Neuronal stem cell (in vitro differentiated cells): ENCODE measurements at regions not wholly inside any gene's neighbourhood (a gene's known extent, or its start where the extent isn't known, plus 50 kb on each side); places are given as distances from the start of the nearest gene placed in this dataset.

Source experiments
- DNase-seq: peaks from one replicate; pipeline ENCODE4 v3.0.0-alpha.2; 2013; ENCODE audit warnings: low spot score
- H2AFZ ChIP-seq: one replicate; pipeline ENCODE4 v1.6.1; 2013; ENCODE audit warnings: mild to moderate bottlenecking, low read length, inconsistent platforms
- H2AK5ac ChIP-seq: 2 replicates; pipeline ENCODE4 v1.6.1; 2013; ENCODE audit warnings: low read depth, mild to moderate bottlenecking, inconsistent platforms, low read length, moderate library complexity, mixed read lengths
- H2BK120ac ChIP-seq: 2 replicates; pipeline ENCODE4 v1.6.1; 2013; ENCODE audit warnings: low read depth, mild to moderate bottlenecking, inconsistent platforms, low read length, moderate library complexity, mixed read lengths
- H2BK12ac ChIP-seq: one replicate; pipeline ENCODE4 v1.6.1; 2013; ENCODE audit warnings: low read length, inconsistent platforms
- H2BK15ac ChIP-seq: 2 replicates; pipeline ENCODE4 v1.6.1; 2013; ENCODE audit warnings: mild to moderate bottlenecking, low read length, inconsistent platforms, mixed read lengths
- H2BK5ac ChIP-seq: one replicate; pipeline ENCODE4 v1.6.1; 2013; ENCODE audit warnings: inconsistent platforms, mild to moderate bottlenecking, low read length, moderate library complexity
- H3K14ac ChIP-seq: one replicate; pipeline ENCODE4 v1.6.1; 2013; ENCODE audit warnings: low read length, inconsistent platforms
- H3K18ac ChIP-seq: 2 replicates; pipeline ENCODE4 v1.6.1; 2013; ENCODE audit warnings: low read length, inconsistent platforms
- H3K23ac ChIP-seq: 2 replicates; pipeline ENCODE4 v1.6.1; 2013; ENCODE audit warnings: low read depth, mild to moderate bottlenecking, mixed read lengths, low read length, inconsistent platforms; ENCODE audit not compliant: poor library complexity
- H3K27ac ChIP-seq: replicated peaks from 3 replicates; pipeline ENCODE4 v1.5.1; 2013; ENCODE audit warnings: low read length, inconsistent platforms
- H3K27me3 ChIP-seq, 3 experiments: 2 replicates each; pipeline ENCODE4 v1.6.1; 2013; ENCODE audit warnings: low read length in 3 of 3, mild to moderate bottlenecking in 2 of 3, inconsistent platforms in 1 of 3, low read depth in 1 of 3, mixed read lengths in 1 of 3, moderate library complexity in 1 of 3; ENCODE audit not compliant: control insufficient read depth in 3 of 3, insufficient read depth in 3 of 3
- H3K36me3 ChIP-seq, 2 donors: replicated peaks in 1 of 2; 2 replicates each; pipeline ENCODE4 v1.6.1; 2013; ENCODE audit warnings: low read length in 2 of 2; ENCODE audit not compliant: control insufficient read depth in 2 of 2, insufficient read depth in 2 of 2
- H3K4ac ChIP-seq: 2 replicates; pipeline ENCODE4 v1.6.1; 2013; ENCODE audit warnings: inconsistent platforms, mild to moderate bottlenecking, low read length, moderate library complexity
- H3K4me1 ChIP-seq, 2 donors: 1 replicate in 1 of 2; 2 replicates in 1 of 2; pipeline ENCODE4 v1.6.1; 2013; ENCODE audit warnings: low read length in 2 of 2, low read depth in 1 of 2; ENCODE audit not compliant: control insufficient read depth in 2 of 2, insufficient read depth in 1 of 2
- H3K4me2 ChIP-seq: one replicate; pipeline ENCODE4 v1.6.1; 2013; ENCODE audit warnings: mild to moderate bottlenecking, low read length, inconsistent platforms; ENCODE audit not compliant: insufficient read depth, poor library complexity, severe bottlenecking
- H3K4me3 ChIP-seq, 2 donors: 2 replicates each; pipeline ENCODE4 v1.5.1; 2013; ENCODE audit warnings: low read length in 2 of 2, mild to moderate bottlenecking in 2 of 2, inconsistent platforms in 1 of 2, moderate library complexity in 1 of 2
- H3K79me1 ChIP-seq: one replicate; pipeline ENCODE4 v1.6.1; 2013; ENCODE audit warnings: low read depth, mild to moderate bottlenecking, inconsistent platforms, low read length, moderate library complexity
- H3K9ac ChIP-seq: one replicate; pipeline ENCODE4 v1.6.1; 2013; ENCODE audit warnings: mild to moderate bottlenecking, low read depth, low read length, inconsistent platforms; ENCODE audit not compliant: poor library complexity
- H3K9me3 ChIP-seq, 2 donors: replicated peaks in 1 of 2; 2 replicates each; pipeline versions ENCODE3 to v1.6.1; 2013; ENCODE audit warnings: low read length in 2 of 2, mild to moderate bottlenecking in 2 of 2, inconsistent platforms in 1 of 2, low read depth in 1 of 2, mixed read lengths in 1 of 2, moderate library complexity in 1 of 2; ENCODE audit not compliant: control insufficient read depth in 2 of 2, insufficient read depth in 1 of 2
- H4K8ac ChIP-seq: one replicate; pipeline ENCODE4 v1.6.1; 2013; ENCODE audit warnings: low read depth, mild to moderate bottlenecking, inconsistent platforms, low read length, moderate library complexity
- H4K91ac ChIP-seq: one replicate; pipeline ENCODE4 v1.6.1; 2013; ENCODE audit warnings: low read length, low read depth, mild to moderate bottlenecking, inconsistent platforms; ENCODE audit not compliant: poor library complexity
- WGBS, 2 donors: extraction: QIAGEN DNeasy Blood & Tissue Kit; methylation state at CpG; one replicate each; pipeline ENCODE4 v1.1.7; 2013; ENCODE audit warnings: missing lambda C conversion rate in 2 of 2, mixed read lengths in 1 of 2; ENCODE audit not compliant: insufficient read length in 2 of 2, insufficient replicate concordance in 1 of 2; ENCODE audit errors: extremely low coverage in 2 of 2; 5-methylcytosine and 5-hydroxymethylcytosine counted together

DNA sequence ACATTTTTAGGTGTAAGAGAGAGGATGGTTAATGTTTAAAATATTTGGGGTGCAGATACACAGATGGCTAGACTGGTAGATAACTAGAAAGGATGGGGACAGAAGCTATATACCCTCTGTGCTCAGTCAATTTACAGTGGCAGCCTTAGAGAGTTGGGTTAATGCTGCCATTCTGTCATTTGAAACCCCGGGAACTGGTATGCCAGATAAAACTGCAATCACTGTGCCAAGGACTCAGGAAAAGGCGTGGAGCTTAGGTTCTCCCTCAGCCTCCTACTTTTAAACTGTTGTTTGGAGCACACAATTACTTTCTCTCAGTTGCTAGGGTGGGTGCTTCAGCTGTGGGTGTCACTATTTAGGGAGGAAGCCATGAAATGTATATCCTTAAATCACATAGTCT is 90.0 kb upstream of the HNRNPU start:
- Histone ChIP-seq H2AK5ac (no peak overlapping the region), H3K14ac (no peak overlapping the region), H3K4me2 (no peak overlapping the region), H4K8ac (no peak overlapping the region), H3K18ac (no peak overlapping the region), H3K4ac (no peak overlapping the region), H3K4me1 (no peaks in the 10 kb centered on the region), H3K9ac (no peak overlapping the region), H2BK120ac (no peak overlapping the region), H3K36me3 (no peaks in the 10 kb centered on the region), H3K27me3 (no peaks in the 10 kb centered on the region), H3K4me3 (no peak overlapping the region), H3K9me3 (no peaks in the 10 kb centered on the region), H2BK12ac (no peak overlapping the region), H4K91ac (no peak overlapping the region), H2BK15ac (no peak overlapping the region), H3K79me1 (no peaks in the 10 kb centered on the region), H3K27ac (no peak overlapping the region), H3K23ac (no peak overlapping the region), H2BK5ac (no peak overlapping the region), H2AFZ (no peak overlapping the region)
- DNase-seq, result no peak
- no CpG with 5 or more reads among the region's 2 CpGs for WGBS, 2 donors

DNA sequence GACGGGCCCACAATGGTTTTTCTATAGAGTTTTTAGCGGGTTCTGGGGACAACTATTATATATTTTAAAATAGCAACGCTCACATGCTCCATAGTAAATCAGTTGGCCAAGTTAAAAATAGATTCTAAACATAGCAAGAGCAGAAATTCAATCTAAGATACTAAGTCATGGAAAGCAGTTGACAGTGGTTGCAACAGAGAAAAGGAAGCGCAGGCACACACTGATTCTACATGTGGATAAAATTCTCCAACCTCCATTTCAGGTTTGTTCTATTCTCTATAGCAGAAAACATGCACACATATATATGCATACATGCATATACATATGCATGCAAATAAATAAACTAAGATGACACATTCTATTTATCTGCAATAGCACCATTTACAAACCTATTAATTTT is 89.6 kb upstream of the HNRNPU start:
- no peaks in the 10 kb centered on the region for H3K27me3 ChIP-seq
- DNase-seq, result no peak
- H3K14ac ChIP-seq, result no peak overlapping the region
- no peak overlapping the region for H2BK120ac ChIP-seq
- no peaks in the 10 kb centered on the region for H3K79me1 ChIP-seq
- H3K23ac ChIP-seq, result no peak overlapping the region
- H3K4me3 ChIP-seq, result no peak overlapping the region
- no peak overlapping the region for H2BK5ac ChIP-seq
- no peak overlapping the region for H3K27ac ChIP-seq
- no peaks in the 10 kb centered on the region for H3K36me3 ChIP-seq
- H3K4me1 ChIP-seq, result no peaks in the 10 kb centered on the region
- H3K4me2 ChIP-seq, result no peak overlapping the region
- no peaks in the 10 kb centered on the region for H3K9me3 ChIP-seq
- no CpG with 5 or more reads among the region's 4 CpGs for WGBS, 2 donors
- no peak overlapping the region for H2BK12ac ChIP-seq
- no peak overlapping the region for H4K8ac ChIP-seq
- H2AFZ ChIP-seq, result no peak overlapping the region
- H2AK5ac ChIP-seq, result no peak overlapping the region
- no peak overlapping the region for H3K18ac ChIP-seq
- no peak overlapping the region for H2BK15ac ChIP-seq
- no peak overlapping the region for H3K4ac ChIP-seq
- no peak overlapping the region for H4K91ac ChIP-seq
- no peak overlapping the region for H3K9ac ChIP-seq

DNA sequence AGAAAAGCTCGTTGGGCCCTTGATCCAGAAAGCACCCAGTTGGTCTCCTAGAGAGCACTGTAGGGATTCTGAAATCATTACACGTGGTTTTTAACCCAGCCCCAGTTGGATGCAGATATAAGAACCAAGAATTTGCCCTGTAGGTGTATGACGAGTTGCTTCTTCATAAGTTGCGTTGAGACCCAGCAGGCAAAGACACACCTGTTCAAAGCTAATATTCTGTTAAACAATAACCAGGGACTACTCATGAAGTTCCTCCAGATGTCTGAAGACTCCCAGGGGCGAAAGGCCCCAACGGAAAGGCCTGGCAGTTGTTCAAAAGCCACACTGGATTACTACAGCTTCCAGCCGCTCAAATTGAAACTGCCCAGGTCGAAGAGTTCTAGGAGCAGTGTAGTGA is 88.6 kb upstream of the HNRNPU start:
- DNase-seq, result no peak
- no peak overlapping the region for H2BK5ac ChIP-seq
- no peaks in the 10 kb centered on the region for H3K4me1 ChIP-seq
- H2BK15ac ChIP-seq, result no peak overlapping the region
- no peak overlapping the region for H3K9ac ChIP-seq
- H2AK5ac ChIP-seq, result no peak overlapping the region
- H3K14ac ChIP-seq, result no peak overlapping the region
- no peak overlapping the region for H2BK120ac ChIP-seq
- no peak overlapping the region for H4K91ac ChIP-seq
- no peaks in the 10 kb centered on the region for H3K9me3 ChIP-seq
- H3K27ac ChIP-seq, result no peak overlapping the region
- no peak overlapping the region for H3K23ac ChIP-seq
- H3K4me3 ChIP-seq, result no peak overlapping the region
- H2AFZ ChIP-seq, result no peak overlapping the region
- H4K8ac ChIP-seq, result no peak overlapping the region
- no peak overlapping the region for H3K4me2 ChIP-seq
- H3K18ac ChIP-seq, result no peak overlapping the region
- H2BK12ac ChIP-seq, result no peak overlapping the region
- H3K79me1 ChIP-seq, result no peaks in the 10 kb centered on the region
- no peak overlapping the region for H3K4ac ChIP-seq
- no peaks in the 10 kb centered on the region for H3K27me3 ChIP-seq
- WGBS, 2 donors, result no CpG with 5 or more reads among the region's 8 CpGs
- no peaks in the 10 kb centered on the region for H3K36me3 ChIP-seq

DNA sequence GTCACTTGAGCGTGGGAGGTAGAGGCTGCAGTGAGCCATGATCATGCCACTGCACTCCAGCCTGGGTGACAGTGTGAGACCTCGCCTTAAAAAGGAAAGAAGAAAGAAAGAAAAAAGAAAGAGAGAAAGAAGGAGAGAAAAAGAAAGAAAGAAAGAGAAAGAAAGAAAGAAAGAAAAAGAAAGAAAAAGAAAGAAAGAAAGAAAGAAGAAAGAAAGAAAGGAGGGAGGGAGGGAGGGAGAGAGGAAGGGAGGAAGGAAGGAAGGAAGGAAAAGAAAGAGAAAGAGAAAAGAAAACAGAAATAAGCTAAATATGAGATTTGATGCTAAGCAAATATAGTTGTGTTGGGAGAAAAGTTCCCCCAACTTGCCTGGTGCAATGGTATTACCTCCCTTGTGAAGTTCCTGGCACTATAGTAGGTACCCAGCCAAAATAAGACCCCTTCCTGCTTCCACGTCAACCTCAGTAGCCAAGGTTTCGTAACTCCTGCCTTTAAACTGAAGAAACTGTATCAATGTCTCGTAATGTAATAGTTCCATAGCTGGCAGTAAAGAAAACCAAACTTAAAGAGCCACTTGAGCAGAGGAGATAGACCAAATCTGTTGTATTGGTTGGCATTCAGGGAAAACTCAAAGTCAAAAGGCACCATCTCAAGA is 88.1 kb upstream of the HNRNPU start:
- Histone ChIP-seq H3K23ac (no peak overlapping the region), H2AFZ (no peak overlapping the region), H3K4ac (no peak overlapping the region), H2BK12ac (no peak overlapping the region), H2BK5ac (no peak overlapping the region), H2BK15ac (no peak overlapping the region), H3K9ac (no peak overlapping the region), H4K8ac (no peak overlapping the region), H3K18ac (no peak overlapping the region), H3K14ac (no peak overlapping the region), H3K4me3 (no peak overlapping the region), H4K91ac (no peak overlapping the region), H3K4me2 (no peak overlapping the region), H2BK120ac (no peak overlapping the region), H3K9me3 (no peaks in the 10 kb centered on the region), H3K4me1 (no peaks in the 10 kb centered on the region), H3K27ac (no peak overlapping the region), H3K27me3 (no peaks in the 10 kb centered on the region), H2AK5ac (no peak overlapping the region), H3K79me1 (no peaks in the 10 kb centered on the region), H3K36me3 (no peaks in the 10 kb centered on the region)
- no peak for DNase-seq
- WGBS, 2 donors, result no CpG with 5 or more reads among the region's 5 CpGs
